Kidney (tissue), 13 donors: ENCODE measurements at regions not wholly inside any gene's neighbourhood (a gene's known extent, or its start where the extent isn't known, plus 50 kb on each side); places are given as distances from the start of the nearest gene placed in this dataset.

ENCODE experiments used
- DNase-seq, 5 donors: peaks; one replicate each; pipeline ENCODE4 v3.0.0-alpha.2; 2013 to 2020
- FAIRE-seq: peaks from 2 replicates; lab custom pipeline; 2012; peaks lifted over from hg19 to GRCh38; lab: Jason Lieb, UNC
- H3K27ac ChIP-seq, 2 donors: one replicate each; pipeline ENCODE4 v1.7.0; 2013; ENCODE audit warnings: low read depth in 2 of 2, low read length in 2 of 2, inconsistent platforms in 1 of 2
- H3K27me3 ChIP-seq: one replicate; pipeline ENCODE4 v1.7.1; 2013; ENCODE audit warnings: low read length, inconsistent platforms; ENCODE audit not compliant: control insufficient read depth, insufficient read depth
- H3K36me3 ChIP-seq, 3 donors: one replicate each; pipeline versions ENCODE4 v1.7.0 to v1.7.1; 2013; ENCODE audit warnings: low read length in 3 of 3, control low read depth in 1 of 3, inconsistent platforms in 1 of 3; ENCODE audit not compliant: insufficient read depth in 3 of 3, control insufficient read depth in 2 of 3
- H3K4me1 ChIP-seq, 3 donors: one replicate each; pipeline versions ENCODE4 v1.7.0 to v1.7.1; 2013; ENCODE audit warnings: low read length in 3 of 3, inconsistent platforms in 1 of 3, low read depth in 1 of 3; ENCODE audit not compliant: control insufficient read depth in 2 of 3, insufficient read depth in 2 of 3
- H3K4me3 ChIP-seq, 3 donors: one replicate each; pipeline versions ENCODE4 v1.7.0 to v1.8.1; 2013; ENCODE audit warnings: low read length in 3 of 3, control low read depth in 1 of 3, inconsistent platforms in 1 of 3
- H3K9ac ChIP-seq, 3 donors: one replicate each; pipeline versions ENCODE4 v1.7.0 to v1.7.1; 2013; ENCODE audit warnings: low read length in 3 of 3, control low read depth in 1 of 3, inconsistent platforms in 1 of 3
- H3K9me3 ChIP-seq, 3 donors: one replicate each; pipeline versions ENCODE4 v1.7.0 to v1.7.1; 2013; ENCODE audit warnings: low read length in 3 of 3, control low read depth in 1 of 3, inconsistent platforms in 1 of 3; ENCODE audit not compliant: control insufficient read depth in 2 of 3, insufficient read depth in 1 of 3
- intact Hi-C: fragments of 100-400 bp; cut with DNase I; formaldehyde crosslinking; loops from one replicate; pipeline ENCODE4 v1.11.1; 2022
- TF ChIP-seq, protein P1 (sequence below): IDR thresholded peaks from 3 replicates; pipeline ENCODE4 v1.5.1; 2012; ENCODE audit warnings: mild to moderate bottlenecking, moderate library complexity, borderline replicate concordance; ENCODE audit not compliant: insufficient read depth; ENCODE audit errors: extremely low read depth
- donor health status: control.
- donor health status: control.
- donor health status: control.
- donor health status: control.
- donor health status: control.
- donor health status: DM: yes; HTN: yes; CAD: no.
- donor health status: Normal renal cell carcinoma (clear cell type).

DNA sequence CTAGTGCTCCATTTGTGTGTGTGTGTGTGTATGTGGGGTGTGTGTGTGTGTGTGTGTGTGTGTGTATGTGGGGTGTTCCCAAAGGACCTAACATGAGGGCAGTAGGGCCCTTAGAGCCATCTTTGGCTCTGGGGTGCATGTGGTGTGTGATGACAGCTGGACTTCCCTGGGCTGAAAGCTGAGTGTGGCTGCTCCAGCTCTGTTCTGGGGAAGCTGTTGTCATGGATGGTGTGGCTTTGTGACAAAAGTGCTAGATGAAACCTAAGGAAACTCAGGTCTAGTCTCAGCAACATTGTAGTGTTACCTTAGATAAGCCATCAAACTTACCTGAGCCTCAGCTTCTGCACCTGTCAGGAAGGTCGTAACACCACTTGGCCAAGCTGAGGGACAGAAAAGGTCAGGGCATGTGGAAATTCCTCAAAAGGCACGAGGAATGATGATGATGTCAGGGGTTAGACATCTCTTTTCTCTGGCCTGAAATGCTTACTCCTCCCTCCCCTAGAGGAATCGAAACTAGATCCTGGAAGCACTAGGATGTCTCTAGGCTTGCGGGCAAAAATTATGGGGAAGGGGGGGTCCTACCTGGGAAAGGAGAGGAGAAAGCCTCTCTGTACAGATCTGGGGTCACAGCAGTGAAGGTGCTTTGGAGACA, 115.4 kb downstream of the RPS24 start:
- no peak for FAIRE-seq
- Histone ChIP-seq H3K36me3 (no peaks in the 10 kb centered on the region), H3K4me3 (no peak overlapping the region), H3K9ac (no peak overlapping the region), H3K4me1 (no peaks in the 10 kb centered on the region), H3K27me3 (no peaks in the 10 kb centered on the region), H3K9me3 (no peaks in the 10 kb centered on the region), H3K27ac (no peak overlapping the region)
- TF ChIP-seq, protein P1, sequence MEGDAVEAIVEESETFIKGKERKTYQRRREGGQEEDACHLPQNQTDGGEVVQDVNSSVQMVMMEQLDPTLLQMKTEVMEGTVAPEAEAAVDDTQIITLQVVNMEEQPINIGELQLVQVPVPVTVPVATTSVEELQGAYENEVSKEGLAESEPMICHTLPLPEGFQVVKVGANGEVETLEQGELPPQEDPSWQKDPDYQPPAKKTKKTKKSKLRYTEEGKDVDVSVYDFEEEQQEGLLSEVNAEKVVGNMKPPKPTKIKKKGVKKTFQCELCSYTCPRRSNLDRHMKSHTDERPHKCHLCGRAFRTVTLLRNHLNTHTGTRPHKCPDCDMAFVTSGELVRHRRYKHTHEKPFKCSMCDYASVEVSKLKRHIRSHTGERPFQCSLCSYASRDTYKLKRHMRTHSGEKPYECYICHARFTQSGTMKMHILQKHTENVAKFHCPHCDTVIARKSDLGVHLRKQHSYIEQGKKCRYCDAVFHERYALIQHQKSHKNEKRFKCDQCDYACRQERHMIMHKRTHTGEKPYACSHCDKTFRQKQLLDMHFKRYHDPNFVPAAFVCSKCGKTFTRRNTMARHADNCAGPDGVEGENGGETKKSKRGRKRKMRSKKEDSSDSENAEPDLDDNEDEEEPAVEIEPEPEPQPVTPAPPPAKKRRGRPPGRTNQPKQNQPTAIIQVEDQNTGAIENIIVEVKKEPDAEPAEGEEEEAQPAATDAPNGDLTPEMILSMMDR = no peak
- intact Hi-C loops = no loop called here
- DNase-seq = peak in 2 of 5 donors; percentile 66 to 70

GRCh38 chr10:78150756-78151155, 117.1 kb downstream of the RPS24 start:
- FAIRE-seq (no peak), DNase-seq (no peak)
- TF ChIP-seq, protein P1 = no peak
- no peaks in the 10 kb centered on the region for H3K36me3 ChIP-seq
- no peak overlapping the region for H3K27ac ChIP-seq
- H3K9me3 ChIP-seq = no peaks in the 10 kb centered on the region
- no peak overlapping the region for H3K4me3 ChIP-seq
- no peak overlapping the region for H3K9ac ChIP-seq
- intact Hi-C loops = no loop called here
- H3K27me3 ChIP-seq = no peaks in the 10 kb centered on the region
- no peaks in the 10 kb centered on the region for H3K4me1 ChIP-seq

GRCh38 chr10:78155722-78156121, 122.1 kb downstream of the RPS24 start:
- Histone ChIP-seq H3K9me3 (no peaks in the 10 kb centered on the region), H3K27me3 (no peaks in the 10 kb centered on the region), H3K4me3 (no peak overlapping the region), H3K27ac (no peak overlapping the region), H3K36me3 (no peaks in the 10 kb centered on the region), H3K9ac (no peak overlapping the region), H3K4me1 (no peaks in the 10 kb centered on the region)
- FAIRE-seq (no peak), DNase-seq (no peak)
- intact Hi-C loops = no loop called here
- TF ChIP-seq, protein P1 = no peak

DNA sequence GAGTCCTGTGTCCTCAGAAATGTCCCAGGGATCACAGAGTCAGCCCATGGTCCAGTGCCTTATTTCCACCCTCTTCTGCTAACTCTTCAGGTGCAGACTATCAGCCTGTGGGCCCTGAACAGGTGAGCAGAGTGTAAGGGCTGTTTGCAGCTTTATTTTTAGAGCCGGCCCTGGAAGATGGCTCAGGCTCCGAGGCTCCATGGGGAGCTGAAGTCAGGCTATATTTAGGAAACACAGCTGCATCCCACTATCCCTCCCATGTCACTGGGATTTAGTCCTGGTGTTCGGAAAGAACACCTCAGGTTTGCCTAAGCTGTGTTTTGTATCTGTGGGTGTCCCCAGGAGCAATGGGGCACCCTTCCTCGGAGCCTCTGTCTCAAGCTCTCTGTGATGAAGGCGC, 126.9 kb downstream of the RPS24 start:
- Histone ChIP-seq H3K27me3 (no peaks in the 10 kb centered on the region), H3K27ac (no peak overlapping the region), H3K9me3 (peaks cover 0 to 5% (median 0%) of the 10 kb centered on the region in 3 donors), H3K9ac (no peak overlapping the region), H3K4me1 (no peaks in the 10 kb centered on the region), H3K36me3 (no peaks in the 10 kb centered on the region), H3K4me3 (no peak overlapping the region)
- TF ChIP-seq, protein P1 = no peak
- intact Hi-C loops = no loop called here
- DNase-seq = no peak
- no peak for FAIRE-seq
